ENCODE measurements at regions not wholly inside any gene's neighbourhood (a gene's known extent, or its start where the extent isn't known, plus 50 kb on each side); places are given as distances from the start of the nearest gene placed in this dataset.
"Not testable (repeated sequence)": the region's sequence is repeated elsewhere in the genome, so short reads cannot be mapped to it uniquely, and the experiment has no call there.

DNA sequence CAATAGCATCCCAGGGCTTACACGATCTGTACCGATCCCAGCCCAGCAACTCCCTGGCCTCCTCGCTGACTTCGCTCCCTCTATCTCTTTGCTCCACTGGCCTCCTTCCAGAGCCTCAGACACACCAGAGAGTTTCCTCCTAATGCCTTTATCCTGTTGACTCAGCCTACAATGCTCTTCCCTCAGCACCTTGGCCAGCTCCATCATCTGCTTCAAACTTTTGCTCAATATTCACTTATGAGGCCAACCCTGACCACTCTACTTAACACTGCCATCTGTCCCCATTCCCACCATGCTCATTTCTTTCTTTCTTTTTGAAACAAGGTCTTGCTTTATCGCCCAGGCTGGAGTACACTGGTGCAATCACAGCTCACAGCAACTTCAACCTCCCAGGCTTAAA is 180.9 kb downstream of the CEP170 start:
- H3K4me3 ChIP-seq (replicated peaks in 1 of 3; ENCODE audit: insufficient read depth in 1 of 3, low read depth in 2 of 3, low read length in 3 of 3); H3K36me3 ChIP-seq (replicated peaks in 1 of 2; ENCODE audit: control insufficient read depth in 1 of 2, insufficient read depth in 2 of 2, low read length in 2 of 2); H3K27ac ChIP-seq (ENCODE audit: extremely low read length, insufficient read depth, low read length); H3K4me2 ChIP-seq (ENCODE audit: low read depth, low read length); H3K9me3 ChIP-seq (ENCODE audit: low read length); POLR2A ChIA-PET; CTCF ChIA-PET (ENCODE audit: low intra/inter-chr PET ratio, low total read pairs); H3K4me1 ChIP-seq (ENCODE audit: insufficient read depth, low read length); in situ Hi-C loops (cut with HindIII; ENCODE audit: extremely low pct_ligation_motif_present, low pct_unique_long_range_greater_than_20kb); DNase-seq (ENCODE audit: low spot score); H4K20me1 ChIP-seq (ENCODE audit: insufficient read depth, low read length); H3K79me2 ChIP-seq (ENCODE audit: insufficient read depth, low read length); BruUV-seq (replicated peaks); FAIRE-seq; H3K9ac ChIP-seq (ENCODE audit: insufficient read depth, low read depth, low read length); ATAC-seq; intact Hi-C loops (cut with micrococcal nuclease; ENCODE audit: unreplicated experiment); H2AFZ ChIP-seq (ENCODE audit: low read length); H3K27me3 ChIP-seq (ENCODE audit: control insufficient read depth in 1 of 2, insufficient read depth in 2 of 2, low read length in 2 of 2): not testable (repeated sequence)
- TF ChIP-seq, protein P1, sequence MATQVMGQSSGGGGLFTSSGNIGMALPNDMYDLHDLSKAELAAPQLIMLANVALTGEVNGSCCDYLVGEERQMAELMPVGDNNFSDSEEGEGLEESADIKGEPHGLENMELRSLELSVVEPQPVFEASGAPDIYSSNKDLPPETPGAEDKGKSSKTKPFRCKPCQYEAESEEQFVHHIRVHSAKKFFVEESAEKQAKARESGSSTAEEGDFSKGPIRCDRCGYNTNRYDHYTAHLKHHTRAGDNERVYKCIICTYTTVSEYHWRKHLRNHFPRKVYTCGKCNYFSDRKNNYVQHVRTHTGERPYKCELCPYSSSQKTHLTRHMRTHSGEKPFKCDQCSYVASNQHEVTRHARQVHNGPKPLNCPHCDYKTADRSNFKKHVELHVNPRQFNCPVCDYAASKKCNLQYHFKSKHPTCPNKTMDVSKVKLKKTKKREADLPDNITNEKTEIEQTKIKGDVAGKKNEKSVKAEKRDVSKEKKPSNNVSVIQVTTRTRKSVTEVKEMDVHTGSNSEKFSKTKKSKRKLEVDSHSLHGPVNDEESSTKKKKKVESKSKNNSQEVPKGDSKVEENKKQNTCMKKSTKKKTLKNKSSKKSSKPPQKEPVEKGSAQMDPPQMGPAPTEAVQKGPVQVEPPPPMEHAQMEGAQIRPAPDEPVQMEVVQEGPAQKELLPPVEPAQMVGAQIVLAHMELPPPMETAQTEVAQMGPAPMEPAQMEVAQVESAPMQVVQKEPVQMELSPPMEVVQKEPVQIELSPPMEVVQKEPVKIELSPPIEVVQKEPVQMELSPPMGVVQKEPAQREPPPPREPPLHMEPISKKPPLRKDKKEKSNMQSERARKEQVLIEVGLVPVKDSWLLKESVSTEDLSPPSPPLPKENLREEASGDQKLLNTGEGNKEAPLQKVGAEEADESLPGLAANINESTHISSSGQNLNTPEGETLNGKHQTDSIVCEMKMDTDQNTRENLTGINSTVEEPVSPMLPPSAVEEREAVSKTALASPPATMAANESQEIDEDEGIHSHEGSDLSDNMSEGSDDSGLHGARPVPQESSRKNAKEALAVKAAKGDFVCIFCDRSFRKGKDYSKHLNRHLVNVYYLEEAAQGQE (IDR thresholded peaks at IDR 0.05; ENCODE audit: borderline replicate concordance in 1 of 2, low read depth in 1 of 2, low read length in 2 of 2), result peak in 1 of 2 experiments; percentile 57; a peak in 2 of 4 replicates
- TF ChIP-seq MIER2 (CRISPR knock-in tag; IDR thresholded peaks at IDR 0.05), result peak; percentile 91
- 58% methylated on average over 1 of the region's 5 CpGs for WGBS (ENCODE audit: low lambda C conversion rate)

DNA sequence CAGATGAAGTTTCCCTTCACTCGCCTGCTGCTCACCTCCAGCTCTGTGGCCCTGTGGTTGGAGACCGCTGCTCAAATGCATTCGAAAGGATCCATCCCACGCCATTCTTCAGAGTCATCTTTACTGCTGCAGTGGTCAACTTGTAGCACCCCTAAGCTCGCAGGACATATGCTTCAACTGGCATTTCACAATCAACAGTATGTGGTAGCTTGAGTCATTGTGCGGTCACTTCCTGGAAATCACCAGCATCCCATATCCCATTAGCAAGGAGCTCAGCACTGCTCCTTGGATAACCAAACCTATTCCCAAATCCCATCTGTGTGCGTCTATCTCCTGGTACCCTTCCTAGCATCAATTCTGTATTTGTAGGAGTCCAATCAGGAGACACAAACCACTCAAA is 188.0 kb downstream of the CEP170 start:
- POLR2A ChIA-PET; H3K36me3 ChIP-seq (replicated peaks in 1 of 2; ENCODE audit: control insufficient read depth in 1 of 2, insufficient read depth in 2 of 2, low read length in 2 of 2); H4K20me1 ChIP-seq (ENCODE audit: insufficient read depth, low read length); BruUV-seq (replicated peaks); in situ Hi-C loops (cut with HindIII; ENCODE audit: extremely low pct_ligation_motif_present, low pct_unique_long_range_greater_than_20kb); H3K9me3 ChIP-seq (ENCODE audit: low read length); H3K27me3 ChIP-seq (ENCODE audit: control insufficient read depth in 1 of 2, insufficient read depth in 2 of 2, low read length in 2 of 2); H3K4me3 ChIP-seq (replicated peaks in 1 of 3; ENCODE audit: insufficient read depth in 1 of 3, low read depth in 2 of 3, low read length in 3 of 3); FAIRE-seq; ATAC-seq; H3K79me2 ChIP-seq (ENCODE audit: insufficient read depth, low read length); H3K4me1 ChIP-seq (ENCODE audit: insufficient read depth, low read length); DNase-seq (ENCODE audit: low spot score); H3K4me2 ChIP-seq (ENCODE audit: low read depth, low read length); intact Hi-C loops (cut with micrococcal nuclease; ENCODE audit: unreplicated experiment); CTCF ChIA-PET (ENCODE audit: low intra/inter-chr PET ratio, low total read pairs); H3K27ac ChIP-seq (ENCODE audit: extremely low read length, insufficient read depth, low read length); H2AFZ ChIP-seq (ENCODE audit: low read length); H3K9ac ChIP-seq (ENCODE audit: insufficient read depth, low read depth, low read length): not testable (repeated sequence)
- WGBS (ENCODE audit: low lambda C conversion rate), result no CpG with 5 or more reads among the region's 7 CpGs

DNA sequence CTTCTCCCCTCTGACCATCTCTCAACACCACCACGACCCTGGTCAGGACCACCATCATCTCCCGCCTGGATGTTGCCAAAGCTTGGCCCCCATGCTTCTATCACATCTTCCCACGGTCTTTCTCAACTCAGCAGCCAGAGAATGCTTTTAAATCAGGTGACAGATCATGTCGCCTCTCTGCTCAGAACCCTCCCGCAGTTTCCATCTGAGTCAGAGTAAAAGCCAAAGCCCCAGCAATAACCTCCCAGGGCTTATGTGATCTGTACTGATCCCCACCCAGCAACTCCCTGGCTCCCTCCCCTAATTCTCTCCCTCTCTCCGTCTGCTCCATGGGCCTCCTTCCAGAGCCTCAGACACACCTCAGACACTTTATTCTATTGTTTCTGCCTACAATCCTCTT is 193.1 kb downstream of the CEP170 start:
- H3K9ac ChIP-seq (ENCODE audit: insufficient read depth, low read depth, low read length); H4K20me1 ChIP-seq (ENCODE audit: insufficient read depth, low read length); in situ Hi-C loops (cut with HindIII; ENCODE audit: extremely low pct_ligation_motif_present, low pct_unique_long_range_greater_than_20kb); H3K27ac ChIP-seq (ENCODE audit: extremely low read length, insufficient read depth, low read length); CTCF ChIA-PET (ENCODE audit: low intra/inter-chr PET ratio, low total read pairs); H3K4me2 ChIP-seq (ENCODE audit: low read depth, low read length); BruUV-seq (replicated peaks); FAIRE-seq; POLR2A ChIA-PET; H3K4me1 ChIP-seq (ENCODE audit: insufficient read depth, low read length); H3K27me3 ChIP-seq (ENCODE audit: control insufficient read depth in 1 of 2, insufficient read depth in 2 of 2, low read length in 2 of 2); ATAC-seq; H3K9me3 ChIP-seq (ENCODE audit: low read length); intact Hi-C loops (cut with micrococcal nuclease; ENCODE audit: unreplicated experiment); H3K36me3 ChIP-seq (replicated peaks in 1 of 2; ENCODE audit: control insufficient read depth in 1 of 2, insufficient read depth in 2 of 2, low read length in 2 of 2); H2AFZ ChIP-seq (ENCODE audit: low read length); DNase-seq (ENCODE audit: low spot score); H3K79me2 ChIP-seq (ENCODE audit: insufficient read depth, low read length); H3K4me3 ChIP-seq (replicated peaks in 1 of 3; ENCODE audit: insufficient read depth in 1 of 3, low read depth in 2 of 3, low read length in 3 of 3): not testable (repeated sequence)
- WGBS (ENCODE audit: low lambda C conversion rate), result 5% methylated on average over 5 of the region's 6 CpGs
